Uterus (tissue), 2 donors: ENCODE measurements at regions not wholly inside any gene's neighbourhood (a gene's known extent, or its start where the extent isn't known, plus 50 kb on each side); places are given as distances from the start of the nearest gene placed in this dataset.

Experiments used
- POLR2A ChIP-seq, 2 donors: fragments of 450-650 bp; IDR thresholded peaks; one replicate each; pipeline ENCODE4 v1.6.1; 2016; ENCODE audit warnings: antibody characterized with exemption in 2 of 2, mild to moderate bottlenecking in 1 of 2, moderate library complexity in 1 of 2
- TF ChIP-seq, protein P1 (sequence below), 4 experiments: fragments of 200-600 bp in 2 of 4; fragments of 450-650 bp in 2 of 4; sonication (generic) in 2 of 4; IDR thresholded peaks; one replicate each; pipeline ENCODE4 v1.5.1; 2016 to 2019; ENCODE audit warnings: antibody characterized with exemption in 4 of 4, mild to moderate bottlenecking in 2 of 4, moderate library complexity in 1 of 4

DNA sequence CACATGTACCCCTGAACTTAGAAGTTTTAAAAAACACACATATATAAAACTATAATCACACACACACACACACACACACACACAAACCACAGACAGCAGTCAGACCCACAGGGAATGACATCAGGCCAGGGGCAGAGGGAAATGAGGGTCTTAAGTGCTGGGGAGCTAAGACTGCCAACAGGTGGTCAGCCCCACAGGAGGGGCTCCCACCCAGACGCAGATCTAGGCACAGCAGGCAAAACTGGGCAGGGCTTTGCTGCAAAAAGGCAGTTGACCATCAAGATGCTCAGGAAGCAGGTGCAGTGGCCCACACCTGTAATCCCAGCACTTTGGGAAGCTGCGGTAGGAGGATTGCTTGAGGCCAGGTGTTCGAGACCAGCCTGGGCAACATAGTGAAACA lies 121.0 kb upstream of the LSM14A start:
- TF ChIP-seq, protein P1, sequence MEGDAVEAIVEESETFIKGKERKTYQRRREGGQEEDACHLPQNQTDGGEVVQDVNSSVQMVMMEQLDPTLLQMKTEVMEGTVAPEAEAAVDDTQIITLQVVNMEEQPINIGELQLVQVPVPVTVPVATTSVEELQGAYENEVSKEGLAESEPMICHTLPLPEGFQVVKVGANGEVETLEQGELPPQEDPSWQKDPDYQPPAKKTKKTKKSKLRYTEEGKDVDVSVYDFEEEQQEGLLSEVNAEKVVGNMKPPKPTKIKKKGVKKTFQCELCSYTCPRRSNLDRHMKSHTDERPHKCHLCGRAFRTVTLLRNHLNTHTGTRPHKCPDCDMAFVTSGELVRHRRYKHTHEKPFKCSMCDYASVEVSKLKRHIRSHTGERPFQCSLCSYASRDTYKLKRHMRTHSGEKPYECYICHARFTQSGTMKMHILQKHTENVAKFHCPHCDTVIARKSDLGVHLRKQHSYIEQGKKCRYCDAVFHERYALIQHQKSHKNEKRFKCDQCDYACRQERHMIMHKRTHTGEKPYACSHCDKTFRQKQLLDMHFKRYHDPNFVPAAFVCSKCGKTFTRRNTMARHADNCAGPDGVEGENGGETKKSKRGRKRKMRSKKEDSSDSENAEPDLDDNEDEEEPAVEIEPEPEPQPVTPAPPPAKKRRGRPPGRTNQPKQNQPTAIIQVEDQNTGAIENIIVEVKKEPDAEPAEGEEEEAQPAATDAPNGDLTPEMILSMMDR (IDR thresholded peaks at IDR 0.05): no peak
- no peak for TF ChIP-seq POLR2A (IDR thresholded peaks at IDR 0.05)
